ENCODE measurements at regions not wholly inside any gene's neighbourhood (a gene's known extent, or its start where the extent isn't known, plus 50 kb on each side); places are given as distances from the start of the nearest gene placed in this dataset.

DNA sequence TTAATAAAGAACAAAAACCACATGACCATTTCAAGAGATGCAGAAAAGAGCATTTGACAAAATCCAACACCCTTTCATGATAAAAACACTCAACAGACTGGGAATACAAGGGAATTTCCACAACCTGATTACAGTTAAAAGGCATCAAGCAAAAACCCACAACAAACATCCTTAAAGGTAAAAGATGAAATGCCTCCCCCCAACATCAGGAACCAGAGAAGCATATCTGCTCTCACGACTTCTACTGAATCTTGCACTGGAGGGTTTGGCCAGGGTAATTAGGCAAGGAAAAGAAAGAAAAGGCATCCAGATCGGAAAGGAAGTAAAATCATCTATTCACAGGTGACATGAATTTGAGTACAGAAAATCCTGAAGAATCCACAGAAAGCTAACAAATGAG, 59.5 kb upstream of the SFMBT2 start:
- TF ChIP-seq FOXP2 (optimal IDR thresholded peaks at IDR 0.05; ENCODE audit: control extremely low read depth, extremely low read length, insufficient read depth) (no peak), EZH2 (IDR thresholded peaks at IDR 0.05) (no peak), POLR2AphosphoS5 (IDR thresholded peaks at IDR 0.05; ENCODE audit: borderline replicate concordance, low read depth, low read length) (no peak)

Data from SK-N-MC (cell line).